GM23338 (cell line): ENCODE measurements at regions not wholly inside any gene's neighbourhood (a gene's known extent, or its start where the extent isn't known, plus 50 kb on each side); places are given as distances from the start of the nearest gene placed in this dataset.

ENCODE experiments used
- ATAC-seq: fragments of 200-7000 bp; cut with Tn5 transposase; 3 replicates; pipeline ENCODE4 v1.9.1; 2020
- DNase-seq: peaks from one replicate; pipeline ENCODE4 v3.0.0-alpha.2; 2015; ENCODE audit warnings: low spot score
- H2AFZ ChIP-seq: fragments of 200-600 bp; sonication (generic); 2 replicates; pipeline ENCODE4 v1.8.0; 2016; ENCODE audit warnings: antibody characterized with exemption, mild to moderate bottlenecking, moderate library complexity
- H3F3A ChIP-seq: fragments of 200-600 bp; sonication (generic); replicated peaks from 2 replicates; pipeline ENCODE4 v1.8.0; 2017; ENCODE audit warnings: antibody characterized with exemption, mixed run types, low read depth
- H3K27ac ChIP-seq: fragments of 200-600 bp; sonication (generic); 2 replicates; pipeline ENCODE4 v1.6.1; 2016; ENCODE audit warnings: low read depth
- H3K27me3 ChIP-seq: fragments of 200-600 bp; sonication (generic); 2 replicates; pipeline ENCODE4 v1.8.0; 2016; ENCODE audit warnings: mild to moderate bottlenecking, mixed run types, moderate library complexity; ENCODE audit not compliant: insufficient read depth
- H3K36me3 ChIP-seq: fragments of 200-600 bp; sonication (generic); 2 replicates; pipeline ENCODE4 v1.8.0; 2016; ENCODE audit warnings: mild to moderate bottlenecking; ENCODE audit not compliant: insufficient read depth
- H3K4me1 ChIP-seq: fragments of 200-600 bp; sonication (generic); 2 replicates; pipeline ENCODE4 v1.8.0; 2016; ENCODE audit warnings: mild to moderate bottlenecking, moderate library complexity; ENCODE audit not compliant: insufficient read depth
- H3K4me2 ChIP-seq: fragments of 200-600 bp; sonication (generic); 2 replicates; pipeline ENCODE4 v1.7.1; 2017; ENCODE audit warnings: mixed run types
- H3K4me3 ChIP-seq: fragments of 200-600 bp; sonication (generic); 2 replicates; pipeline ENCODE4 v1.6.1; 2016; ENCODE audit warnings: mixed run types
- H3K79me2 ChIP-seq: fragments of 200-600 bp; sonication (generic); replicated peaks from 2 replicates; pipeline ENCODE4 v1.8.0; 2017; ENCODE audit warnings: mild to moderate bottlenecking; ENCODE audit not compliant: insufficient read depth
- H3K9me2 ChIP-seq: fragments of 200-600 bp; sonication (generic); 2 replicates; pipeline ENCODE4 v1.8.0; 2017; ENCODE audit not compliant: insufficient read depth
- H4K20me1 ChIP-seq: fragments of 200-600 bp; sonication (generic); replicated peaks from 2 replicates; pipeline ENCODE4 v1.8.0; 2017; ENCODE audit warnings: mild to moderate bottlenecking; ENCODE audit not compliant: insufficient read depth
- H3K27ac Mint-ChIP-seq: 2 replicates; pipeline ENCODE4 v1.8.0; 2020; ENCODE audit warnings: inconsistent platforms, mild to moderate bottlenecking, moderate library complexity, mixed read lengths
- H3K27me3 Mint-ChIP-seq: 3 replicates; pipeline ENCODE4 v1.8.0; 2022; ENCODE audit warnings: low read depth, mild to moderate bottlenecking, moderate library complexity, mixed read lengths, inconsistent platforms; ENCODE audit not compliant: insufficient read depth, poor library complexity
- H3K36me3 Mint-ChIP-seq: 3 replicates; pipeline ENCODE4 v1.8.0; 2021; ENCODE audit warnings: low read depth, mild to moderate bottlenecking, inconsistent platforms, moderate library complexity, mixed read lengths
- H3K4me1 Mint-ChIP-seq: 3 replicates; pipeline ENCODE4 v1.8.0; 2020; ENCODE audit warnings: mild to moderate bottlenecking, inconsistent platforms, mixed read lengths
- H3K4me3 Mint-ChIP-seq: 3 replicates; pipeline ENCODE4 v1.8.0; 2021; ENCODE audit warnings: moderate library complexity, mild to moderate bottlenecking, inconsistent platforms, mixed read lengths
- H3K9me3 Mint-ChIP-seq: 3 replicates; pipeline ENCODE4 v1.8.0; 2020; ENCODE audit warnings: moderate library complexity, mild to moderate bottlenecking, inconsistent platforms, mixed read lengths
- CREB1 ChIP-seq: fragments of 250-450 bp; sonication (Bioruptor Pico); IDR thresholded peaks from 2 replicates; pipeline ENCODE4 v1.5.0; 2020; ENCODE audit warnings: low read depth, mild to moderate bottlenecking, moderate library complexity
- EZH2 ChIP-seq: fragments of 200-600 bp; sonication (generic); IDR thresholded peaks from one replicate; pipeline ENCODE4 v1.8.0; 2017; ENCODE audit warnings: antibody characterized with exemption, mild to moderate bottlenecking, low read depth; ENCODE audit not compliant: unreplicated experiment
- EZH2phosphoT487 ChIP-seq: fragments of 200-600 bp; sonication (generic); IDR thresholded peaks from one replicate; pipeline ENCODE4 v1.8.1; 2018; ENCODE audit warnings: antibody characterized with exemption; ENCODE audit not compliant: unreplicated experiment
- JUNB ChIP-seq: IDR thresholded peaks from one replicate; pipeline ENCODE4 v1.6.1; 2016; ENCODE audit warnings: antibody characterized with exemption; ENCODE audit not compliant: unreplicated experiment
- NANOG ChIP-seq: IDR thresholded peaks from 2 replicates; pipeline ENCODE4 v1.6.1; 2016; ENCODE audit warnings: antibody characterized with exemption, borderline replicate concordance
- POLR2AphosphoS5 ChIP-seq: IDR thresholded peaks from 2 replicates; pipeline ENCODE4 v1.6.1; 2016; ENCODE audit warnings: antibody characterized with exemption, low read depth
- STAT1 ChIP-seq: IDR thresholded peaks from one replicate; pipeline ENCODE4 v1.6.1; 2016; ENCODE audit warnings: antibody characterized with exemption; ENCODE audit not compliant: unreplicated experiment
- ZNF114 ChIP-seq: fragments of 250-450 bp; sonication (Bioruptor Pico); IDR thresholded peaks from 2 replicates; pipeline ENCODE4 v1.5.0; 2020; ENCODE audit warnings: mild to moderate bottlenecking, moderate library complexity
- ZNF331 ChIP-seq: fragments of 250-450 bp; sonication (Bioruptor Pico); IDR thresholded peaks from 2 replicates; pipeline ENCODE4 v1.5.0; 2020; ENCODE audit warnings: low read depth, mild to moderate bottlenecking, moderate library complexity
- TF ChIP-seq, protein P1 (sequence below): fragments of 250-450 bp; sonication (Bioruptor Pico); IDR thresholded peaks from 2 replicates; pipeline ENCODE4 v1.5.0; 2020; ENCODE audit warnings: mild to moderate bottlenecking, moderate library complexity
- TF ChIP-seq, protein P2 (sequence below): IDR thresholded peaks from 2 replicates; pipeline ENCODE4 v1.6.1; 2016; ENCODE audit warnings: antibody characterized with exemption
- TF ChIP-seq, protein P3 (sequence below), 2 experiments: fragments of 200-600 bp in 1 of 2; sonication (generic) in 1 of 2; conservative IDR thresholded peaks; 2 replicates each; pipeline versions ENCODE4 v1.5.1 to v1.6.1; 2016 to 2017; ENCODE audit warnings: antibody characterized with exemption in 2 of 2, low read depth in 2 of 2, mild to moderate bottlenecking in 2 of 2, moderate library complexity in 1 of 2
- TF ChIP-seq, protein P4 (sequence below): IDR thresholded peaks from one replicate; pipeline ENCODE4 v1.6.1; 2018; ENCODE audit warnings: antibody characterized with exemption; ENCODE audit not compliant: unreplicated experiment

DNA sequence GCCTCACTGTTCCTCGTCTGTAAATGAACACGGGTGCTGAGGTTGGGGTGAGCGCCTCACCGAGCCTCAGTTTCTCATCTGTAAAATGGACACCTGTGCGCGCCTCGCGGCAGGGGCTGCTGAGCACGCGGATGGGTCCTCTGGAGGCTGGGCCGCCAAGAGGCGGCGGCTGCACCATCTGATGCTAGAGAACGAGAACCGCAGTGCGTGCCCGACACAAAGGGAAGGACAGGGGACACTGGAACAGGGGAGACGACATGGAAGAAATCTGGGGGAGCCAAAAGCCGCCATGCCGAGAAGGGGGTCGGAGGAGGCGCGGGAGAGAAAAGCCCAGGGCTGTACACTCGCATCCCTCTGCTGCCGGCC lies 118.7 kb upstream of the ZNF516 start:
- H3K4me1 ChIP-seq, result no peaks in the 10 kb centered on the region; the same call in 1 of the 2 replicates
- ATAC-seq, result no peak
- no peaks in the 10 kb centered on the region for H3F3A ChIP-seq
- no peak overlapping the region for H3K27ac ChIP-seq
- Mint-ChIP-seq H3K9me3 (peaks cover 5% of the 10 kb centered on the region), H3K27me3 (peaks cover 14% of the 10 kb centered on the region), H3K4me1 (peaks cover 15% of the 10 kb centered on the region; the same call in 2 of the 3 replicates), H3K36me3 (no peaks in the 10 kb centered on the region), H3K27ac (no peak overlapping the region), H3K4me3 (no peak overlapping the region)
- TF ChIP-seq JUNB, result no peak
- TF ChIP-seq EZH2, result no peak
- TF ChIP-seq EZH2phosphoT487, result no peak
- TF ChIP-seq, protein P1, sequence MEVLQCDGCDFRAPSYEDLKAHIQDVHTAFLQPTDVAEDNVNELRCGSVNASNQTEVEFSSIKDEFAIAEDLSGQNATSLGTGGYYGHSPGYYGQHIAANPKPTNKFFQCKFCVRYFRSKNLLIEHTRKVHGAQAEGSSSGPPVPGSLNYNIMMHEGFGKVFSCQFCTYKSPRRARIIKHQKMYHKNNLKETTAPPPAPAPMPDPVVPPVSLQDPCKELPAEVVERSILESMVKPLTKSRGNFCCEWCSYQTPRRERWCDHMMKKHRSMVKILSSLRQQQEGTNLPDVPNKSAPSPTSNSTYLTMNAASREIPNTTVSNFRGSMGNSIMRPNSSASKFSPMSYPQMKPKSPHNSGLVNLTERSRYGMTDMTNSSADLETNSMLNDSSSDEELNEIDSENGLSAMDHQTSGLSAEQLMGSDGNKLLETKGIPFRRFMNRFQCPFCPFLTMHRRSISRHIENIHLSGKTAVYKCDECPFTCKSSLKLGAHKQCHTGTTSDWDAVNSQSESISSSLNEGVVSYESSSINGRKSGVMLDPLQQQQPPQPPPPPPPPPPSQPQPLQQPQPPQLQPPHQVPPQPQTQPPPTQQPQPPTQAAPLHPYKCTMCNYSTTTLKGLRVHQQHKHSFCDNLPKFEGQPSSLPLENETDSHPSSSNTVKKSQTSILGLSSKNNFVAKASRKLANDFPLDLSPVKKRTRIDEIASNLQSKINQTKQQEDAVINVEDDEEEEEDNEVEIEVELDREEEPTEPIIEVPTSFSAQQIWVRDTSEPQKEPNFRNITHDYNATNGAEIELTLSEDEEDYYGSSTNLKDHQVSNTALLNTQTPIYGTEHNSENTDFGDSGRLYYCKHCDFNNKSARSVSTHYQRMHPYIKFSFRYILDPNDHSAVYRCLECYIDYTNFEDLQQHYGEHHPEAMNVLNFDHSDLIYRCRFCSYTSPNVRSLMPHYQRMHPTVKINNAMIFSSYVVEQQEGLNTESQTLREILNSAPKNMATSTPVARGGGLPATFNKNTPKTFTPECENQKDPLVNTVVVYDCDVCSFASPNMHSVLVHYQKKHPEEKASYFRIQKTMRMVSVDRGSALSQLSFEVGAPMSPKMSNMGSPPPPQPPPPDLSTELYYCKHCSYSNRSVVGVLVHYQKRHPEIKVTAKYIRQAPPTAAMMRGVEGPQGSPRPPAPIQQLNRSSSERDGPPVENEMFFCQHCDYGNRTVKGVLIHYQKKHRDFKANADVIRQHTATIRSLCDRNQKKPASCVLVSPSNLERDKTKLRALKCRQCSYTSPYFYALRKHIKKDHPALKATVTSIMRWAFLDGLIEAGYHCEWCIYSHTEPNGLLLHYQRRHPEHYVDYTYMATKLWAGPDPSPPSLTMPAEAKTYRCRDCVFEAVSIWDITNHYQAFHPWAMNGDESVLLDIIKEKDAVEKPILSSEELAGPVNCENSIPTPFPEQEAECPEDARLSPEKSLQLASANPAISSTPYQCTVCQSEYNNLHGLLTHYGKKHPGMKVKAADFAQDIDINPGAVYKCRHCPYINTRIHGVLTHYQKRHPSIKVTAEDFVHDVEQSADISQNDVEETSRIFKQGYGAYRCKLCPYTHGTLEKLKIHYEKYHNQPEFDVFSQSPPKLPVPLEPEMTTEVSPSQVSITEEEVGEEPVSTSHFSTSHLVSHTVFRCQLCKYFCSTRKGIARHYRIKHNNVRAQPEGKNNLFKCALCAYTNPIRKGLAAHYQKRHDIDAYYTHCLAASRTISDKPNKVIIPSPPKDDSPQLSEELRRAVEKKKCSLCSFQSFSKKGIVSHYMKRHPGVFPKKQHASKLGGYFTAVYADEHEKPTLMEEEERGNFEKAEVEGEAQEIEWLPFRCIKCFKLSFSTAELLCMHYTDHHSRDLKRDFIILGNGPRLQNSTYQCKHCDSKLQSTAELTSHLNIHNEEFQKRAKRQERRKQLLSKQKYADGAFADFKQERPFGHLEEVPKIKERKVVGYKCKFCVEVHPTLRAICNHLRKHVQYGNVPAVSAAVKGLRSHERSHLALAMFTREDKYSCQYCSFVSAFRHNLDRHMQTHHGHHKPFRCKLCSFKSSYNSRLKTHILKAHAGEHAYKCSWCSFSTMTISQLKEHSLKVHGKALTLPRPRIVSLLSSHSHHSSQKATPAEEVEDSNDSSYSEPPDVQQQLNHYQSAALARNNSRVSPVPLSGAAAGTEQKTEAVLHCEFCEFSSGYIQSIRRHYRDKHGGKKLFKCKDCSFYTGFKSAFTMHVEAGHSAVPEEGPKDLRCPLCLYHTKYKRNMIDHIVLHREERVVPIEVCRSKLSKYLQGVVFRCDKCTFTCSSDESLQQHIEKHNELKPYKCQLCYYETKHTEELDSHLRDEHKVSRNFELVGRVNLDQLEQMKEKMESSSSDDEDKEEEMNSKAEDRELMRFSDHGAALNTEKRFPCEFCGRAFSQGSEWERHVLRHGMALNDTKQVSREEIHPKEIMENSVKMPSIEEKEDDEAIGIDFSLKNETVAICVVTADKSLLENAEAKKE (CRISPR knock-in tag), result no peak
- TF ChIP-seq ZNF114 (CRISPR knock-in tag), result no peak
- no peak for TF ChIP-seq POLR2AphosphoS5
- no peak for TF ChIP-seq STAT1
- TF ChIP-seq ZNF331 (CRISPR knock-in tag), result no peak
- TF ChIP-seq, protein P2, sequence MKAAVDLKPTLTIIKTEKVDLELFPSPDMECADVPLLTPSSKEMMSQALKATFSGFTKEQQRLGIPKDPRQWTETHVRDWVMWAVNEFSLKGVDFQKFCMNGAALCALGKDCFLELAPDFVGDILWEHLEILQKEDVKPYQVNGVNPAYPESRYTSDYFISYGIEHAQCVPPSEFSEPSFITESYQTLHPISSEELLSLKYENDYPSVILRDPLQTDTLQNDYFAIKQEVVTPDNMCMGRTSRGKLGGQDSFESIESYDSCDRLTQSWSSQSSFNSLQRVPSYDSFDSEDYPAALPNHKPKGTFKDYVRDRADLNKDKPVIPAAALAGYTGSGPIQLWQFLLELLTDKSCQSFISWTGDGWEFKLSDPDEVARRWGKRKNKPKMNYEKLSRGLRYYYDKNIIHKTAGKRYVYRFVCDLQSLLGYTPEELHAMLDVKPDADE, result no peak
- no peak for TF ChIP-seq CREB1 (CRISPR knock-in tag)
- TF ChIP-seq, protein P3, sequence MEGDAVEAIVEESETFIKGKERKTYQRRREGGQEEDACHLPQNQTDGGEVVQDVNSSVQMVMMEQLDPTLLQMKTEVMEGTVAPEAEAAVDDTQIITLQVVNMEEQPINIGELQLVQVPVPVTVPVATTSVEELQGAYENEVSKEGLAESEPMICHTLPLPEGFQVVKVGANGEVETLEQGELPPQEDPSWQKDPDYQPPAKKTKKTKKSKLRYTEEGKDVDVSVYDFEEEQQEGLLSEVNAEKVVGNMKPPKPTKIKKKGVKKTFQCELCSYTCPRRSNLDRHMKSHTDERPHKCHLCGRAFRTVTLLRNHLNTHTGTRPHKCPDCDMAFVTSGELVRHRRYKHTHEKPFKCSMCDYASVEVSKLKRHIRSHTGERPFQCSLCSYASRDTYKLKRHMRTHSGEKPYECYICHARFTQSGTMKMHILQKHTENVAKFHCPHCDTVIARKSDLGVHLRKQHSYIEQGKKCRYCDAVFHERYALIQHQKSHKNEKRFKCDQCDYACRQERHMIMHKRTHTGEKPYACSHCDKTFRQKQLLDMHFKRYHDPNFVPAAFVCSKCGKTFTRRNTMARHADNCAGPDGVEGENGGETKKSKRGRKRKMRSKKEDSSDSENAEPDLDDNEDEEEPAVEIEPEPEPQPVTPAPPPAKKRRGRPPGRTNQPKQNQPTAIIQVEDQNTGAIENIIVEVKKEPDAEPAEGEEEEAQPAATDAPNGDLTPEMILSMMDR (conservative IDR thresholded peaks at IDR 0.05; ENCODE audit: low read depth in 2 of 2), result no peak
- TF ChIP-seq NANOG, result no peak
- TF ChIP-seq, protein P4, sequence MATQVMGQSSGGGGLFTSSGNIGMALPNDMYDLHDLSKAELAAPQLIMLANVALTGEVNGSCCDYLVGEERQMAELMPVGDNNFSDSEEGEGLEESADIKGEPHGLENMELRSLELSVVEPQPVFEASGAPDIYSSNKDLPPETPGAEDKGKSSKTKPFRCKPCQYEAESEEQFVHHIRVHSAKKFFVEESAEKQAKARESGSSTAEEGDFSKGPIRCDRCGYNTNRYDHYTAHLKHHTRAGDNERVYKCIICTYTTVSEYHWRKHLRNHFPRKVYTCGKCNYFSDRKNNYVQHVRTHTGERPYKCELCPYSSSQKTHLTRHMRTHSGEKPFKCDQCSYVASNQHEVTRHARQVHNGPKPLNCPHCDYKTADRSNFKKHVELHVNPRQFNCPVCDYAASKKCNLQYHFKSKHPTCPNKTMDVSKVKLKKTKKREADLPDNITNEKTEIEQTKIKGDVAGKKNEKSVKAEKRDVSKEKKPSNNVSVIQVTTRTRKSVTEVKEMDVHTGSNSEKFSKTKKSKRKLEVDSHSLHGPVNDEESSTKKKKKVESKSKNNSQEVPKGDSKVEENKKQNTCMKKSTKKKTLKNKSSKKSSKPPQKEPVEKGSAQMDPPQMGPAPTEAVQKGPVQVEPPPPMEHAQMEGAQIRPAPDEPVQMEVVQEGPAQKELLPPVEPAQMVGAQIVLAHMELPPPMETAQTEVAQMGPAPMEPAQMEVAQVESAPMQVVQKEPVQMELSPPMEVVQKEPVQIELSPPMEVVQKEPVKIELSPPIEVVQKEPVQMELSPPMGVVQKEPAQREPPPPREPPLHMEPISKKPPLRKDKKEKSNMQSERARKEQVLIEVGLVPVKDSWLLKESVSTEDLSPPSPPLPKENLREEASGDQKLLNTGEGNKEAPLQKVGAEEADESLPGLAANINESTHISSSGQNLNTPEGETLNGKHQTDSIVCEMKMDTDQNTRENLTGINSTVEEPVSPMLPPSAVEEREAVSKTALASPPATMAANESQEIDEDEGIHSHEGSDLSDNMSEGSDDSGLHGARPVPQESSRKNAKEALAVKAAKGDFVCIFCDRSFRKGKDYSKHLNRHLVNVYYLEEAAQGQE, result no peak
- peaks cover 8% of the 10 kb centered on the region; the same call in 1 of the 2 replicates for H3K27me3 ChIP-seq
- no peak overlapping the region for H3K4me2 ChIP-seq
- H3K9me2 ChIP-seq, result no peaks in the 10 kb centered on the region
- H3K79me2 ChIP-seq, result no peaks in the 10 kb centered on the region
- peak overlapping the region; percentile 81 for H2AFZ ChIP-seq
- H4K20me1 ChIP-seq, result no peaks in the 10 kb centered on the region
- no peaks in the 10 kb centered on the region; the same call in 1 of the 2 replicates for H3K36me3 ChIP-seq
- H3K4me3 ChIP-seq, result no peak overlapping the region
- no peak for DNase-seq
